ENCODE measurements at regions not wholly inside any gene's neighbourhood (a gene's known extent, or its start where the extent isn't known, plus 50 kb on each side); places are given as distances from the start of the nearest gene placed in this dataset.

DNA sequence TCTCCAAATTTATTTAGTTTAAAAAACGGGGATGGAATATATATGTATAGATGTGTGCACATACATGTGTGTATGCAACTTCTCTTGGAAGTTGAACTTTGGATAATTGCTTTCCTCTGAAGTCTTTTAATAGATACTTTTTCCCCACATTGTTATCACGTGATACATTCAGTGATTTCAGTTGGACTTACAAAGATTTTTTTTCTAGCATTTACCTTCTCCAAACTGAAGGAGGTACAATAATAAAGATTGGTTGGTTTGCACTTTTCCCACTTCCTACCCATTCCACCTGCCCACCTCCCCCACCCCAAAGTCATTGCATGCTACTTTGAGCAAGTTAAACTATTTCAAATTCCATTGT lies 206.1 kb upstream of the FSHR start:
- TF ChIP-seq POLR2AphosphoS5 (IDR thresholded peaks at IDR 0.05; ENCODE audit: low read depth) (no peak), EZH2phosphoT487 (IDR thresholded peaks at IDR 0.05; ENCODE audit: unreplicated experiment) (no peak), NANOG (IDR thresholded peaks at IDR 0.05; ENCODE audit: borderline replicate concordance) (no peak)
- TF ChIP-seq, protein P1, sequence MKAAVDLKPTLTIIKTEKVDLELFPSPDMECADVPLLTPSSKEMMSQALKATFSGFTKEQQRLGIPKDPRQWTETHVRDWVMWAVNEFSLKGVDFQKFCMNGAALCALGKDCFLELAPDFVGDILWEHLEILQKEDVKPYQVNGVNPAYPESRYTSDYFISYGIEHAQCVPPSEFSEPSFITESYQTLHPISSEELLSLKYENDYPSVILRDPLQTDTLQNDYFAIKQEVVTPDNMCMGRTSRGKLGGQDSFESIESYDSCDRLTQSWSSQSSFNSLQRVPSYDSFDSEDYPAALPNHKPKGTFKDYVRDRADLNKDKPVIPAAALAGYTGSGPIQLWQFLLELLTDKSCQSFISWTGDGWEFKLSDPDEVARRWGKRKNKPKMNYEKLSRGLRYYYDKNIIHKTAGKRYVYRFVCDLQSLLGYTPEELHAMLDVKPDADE (IDR thresholded peaks at IDR 0.05): no peak
- TF ChIP-seq, protein P2, sequence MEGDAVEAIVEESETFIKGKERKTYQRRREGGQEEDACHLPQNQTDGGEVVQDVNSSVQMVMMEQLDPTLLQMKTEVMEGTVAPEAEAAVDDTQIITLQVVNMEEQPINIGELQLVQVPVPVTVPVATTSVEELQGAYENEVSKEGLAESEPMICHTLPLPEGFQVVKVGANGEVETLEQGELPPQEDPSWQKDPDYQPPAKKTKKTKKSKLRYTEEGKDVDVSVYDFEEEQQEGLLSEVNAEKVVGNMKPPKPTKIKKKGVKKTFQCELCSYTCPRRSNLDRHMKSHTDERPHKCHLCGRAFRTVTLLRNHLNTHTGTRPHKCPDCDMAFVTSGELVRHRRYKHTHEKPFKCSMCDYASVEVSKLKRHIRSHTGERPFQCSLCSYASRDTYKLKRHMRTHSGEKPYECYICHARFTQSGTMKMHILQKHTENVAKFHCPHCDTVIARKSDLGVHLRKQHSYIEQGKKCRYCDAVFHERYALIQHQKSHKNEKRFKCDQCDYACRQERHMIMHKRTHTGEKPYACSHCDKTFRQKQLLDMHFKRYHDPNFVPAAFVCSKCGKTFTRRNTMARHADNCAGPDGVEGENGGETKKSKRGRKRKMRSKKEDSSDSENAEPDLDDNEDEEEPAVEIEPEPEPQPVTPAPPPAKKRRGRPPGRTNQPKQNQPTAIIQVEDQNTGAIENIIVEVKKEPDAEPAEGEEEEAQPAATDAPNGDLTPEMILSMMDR (conservative IDR thresholded peaks at IDR 0.05; ENCODE audit: low read depth in 2 of 2): no peak
- TF ChIP-seq, protein P3, sequence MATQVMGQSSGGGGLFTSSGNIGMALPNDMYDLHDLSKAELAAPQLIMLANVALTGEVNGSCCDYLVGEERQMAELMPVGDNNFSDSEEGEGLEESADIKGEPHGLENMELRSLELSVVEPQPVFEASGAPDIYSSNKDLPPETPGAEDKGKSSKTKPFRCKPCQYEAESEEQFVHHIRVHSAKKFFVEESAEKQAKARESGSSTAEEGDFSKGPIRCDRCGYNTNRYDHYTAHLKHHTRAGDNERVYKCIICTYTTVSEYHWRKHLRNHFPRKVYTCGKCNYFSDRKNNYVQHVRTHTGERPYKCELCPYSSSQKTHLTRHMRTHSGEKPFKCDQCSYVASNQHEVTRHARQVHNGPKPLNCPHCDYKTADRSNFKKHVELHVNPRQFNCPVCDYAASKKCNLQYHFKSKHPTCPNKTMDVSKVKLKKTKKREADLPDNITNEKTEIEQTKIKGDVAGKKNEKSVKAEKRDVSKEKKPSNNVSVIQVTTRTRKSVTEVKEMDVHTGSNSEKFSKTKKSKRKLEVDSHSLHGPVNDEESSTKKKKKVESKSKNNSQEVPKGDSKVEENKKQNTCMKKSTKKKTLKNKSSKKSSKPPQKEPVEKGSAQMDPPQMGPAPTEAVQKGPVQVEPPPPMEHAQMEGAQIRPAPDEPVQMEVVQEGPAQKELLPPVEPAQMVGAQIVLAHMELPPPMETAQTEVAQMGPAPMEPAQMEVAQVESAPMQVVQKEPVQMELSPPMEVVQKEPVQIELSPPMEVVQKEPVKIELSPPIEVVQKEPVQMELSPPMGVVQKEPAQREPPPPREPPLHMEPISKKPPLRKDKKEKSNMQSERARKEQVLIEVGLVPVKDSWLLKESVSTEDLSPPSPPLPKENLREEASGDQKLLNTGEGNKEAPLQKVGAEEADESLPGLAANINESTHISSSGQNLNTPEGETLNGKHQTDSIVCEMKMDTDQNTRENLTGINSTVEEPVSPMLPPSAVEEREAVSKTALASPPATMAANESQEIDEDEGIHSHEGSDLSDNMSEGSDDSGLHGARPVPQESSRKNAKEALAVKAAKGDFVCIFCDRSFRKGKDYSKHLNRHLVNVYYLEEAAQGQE (IDR thresholded peaks at IDR 0.05; ENCODE audit: unreplicated experiment): no peak

All from GM23338 (cell line).